ENCODE measurements at regions not wholly inside any gene's neighbourhood (a gene's known extent, or its start where the extent isn't known, plus 50 kb on each side); places are given as distances from the start of the nearest gene placed in this dataset.

GRCh38 chr3:25128735-25129134 is 299.3 kb upstream of the RARB start:
- dilution Hi-C loops (cut with HindIII; ENCODE audit: low sequenced_read_pairs, unreplicated experiment) = no loop called here
- Histone ChIP-seq H3K4me1 (ENCODE audit: control insufficient read depth, insufficient read depth, low read length) (no peaks in the 10 kb centered on the region), H2AK5ac (ENCODE audit: low read depth, low read length) (no peak overlapping the region), H4K91ac (ENCODE audit: insufficient read depth, low read depth, low read length) (no peak overlapping the region), H3K4ac (ENCODE audit: low read depth, low read length) (no peak overlapping the region), H3K18ac (ENCODE audit: low read depth, low read length) (no peak overlapping the region), H3K79me1 (ENCODE audit: low read depth in 1 of 2, low read length in 2 of 2) (no peaks in the 10 kb centered on the region), H2AK9ac (replicated peaks; ENCODE audit: low read depth, low read length, poor library complexity) (no peak overlapping the region), H3K9me1 (ENCODE audit: insufficient read depth, low read length) (no peaks in the 10 kb centered on the region), H3K9me3 (ENCODE audit: control insufficient read depth, insufficient read depth, low read length) (peaks cover 3% of the 10 kb centered on the region), H3K27me3 (ENCODE audit: control insufficient read depth, insufficient read depth, low read length) (no peaks in the 10 kb centered on the region), H3K56ac (ENCODE audit: extremely low read depth, insufficient read depth, low read length) (no peak overlapping the region), H2BK15ac (ENCODE audit: low read depth, low read length) (no peak overlapping the region), H3K36me3 (ENCODE audit: control insufficient read depth, insufficient read depth, low read length) (no peaks in the 10 kb centered on the region), H2BK120ac (ENCODE audit: low read depth, low read length) (no peak overlapping the region), H2BK20ac (ENCODE audit: low read depth, low read length) (no peak overlapping the region), H4K5ac (ENCODE audit: low read depth, low read length) (no peak overlapping the region), H3K4me3 (ENCODE audit: insufficient read depth, low read depth, low read length) (no peak overlapping the region), H4K8ac (ENCODE audit: low read depth in 2 of 2, low read length in 2 of 2) (no peak overlapping the region), H3K27ac (ENCODE audit: insufficient read depth, low read length) (no peak overlapping the region), H3K9ac (ENCODE audit: low read depth, low read length) (no peak overlapping the region), H3K4me2 (ENCODE audit: low read depth, low read length) (no peak overlapping the region), H2BK5ac (ENCODE audit: low read depth, low read length, poor library complexity, severe bottlenecking) (no peak overlapping the region), H3K14ac (replicated peaks; ENCODE audit: low read depth, low read length) (no peak overlapping the region), H4K20me1 (ENCODE audit: insufficient read depth, low read length) (no peaks in the 10 kb centered on the region), H3K23ac (ENCODE audit: low read depth, low read length) (no peak overlapping the region), H2AFZ (replicated peaks; ENCODE audit: low read length, poor library complexity) (no peak overlapping the region)
- POLR2A ChIA-PET (ENCODE audit: unreplicated experiment) = no interaction called here
- no CpG with 5 or more reads among the region's 2 CpGs for WGBS, 2 experiments (ENCODE audit: extremely low coverage in 2 of 2, insufficient read length in 1 of 2)
- TF ChIP-seq POLR2A (IDR thresholded peaks at IDR 0.05; ENCODE audit: low read depth, low read length) = no peak
- no peak for TF ChIP-seq CHD1 (IDR thresholded peaks at IDR 0.05; ENCODE audit: low read depth, low read length)
- TF ChIP-seq MAZ (IDR thresholded peaks at IDR 0.05; ENCODE audit: borderline replicate concordance, low read depth, low read length) = no peak
- no peak for TF ChIP-seq CEBPB (IDR thresholded peaks at IDR 0.05; ENCODE audit: low read depth, low read length)
- no peak for TF ChIP-seq RFX5 (IDR thresholded peaks at IDR 0.05; ENCODE audit: low read depth, low read length)
- no peak for TF ChIP-seq MAFK (IDR thresholded peaks at IDR 0.05; ENCODE audit: low read depth, low read length)
- TF ChIP-seq RCOR1 (IDR thresholded peaks at IDR 0.05; ENCODE audit: insufficient replicate concordance, low read length) = no peak
- TF ChIP-seq BHLHE40 (IDR thresholded peaks at IDR 0.05; ENCODE audit: low read depth, low read length) = no peak
- no peak for TF ChIP-seq MXI1 (IDR thresholded peaks at IDR 0.05; ENCODE audit: borderline replicate concordance, low read depth, low read length)
- TF ChIP-seq USF2 (IDR thresholded peaks at IDR 0.05; ENCODE audit: low read depth, low read length) = no peak
- in situ Hi-C loops (cut with MboI; ENCODE audit: low sequenced_read_pairs) = no loop called here
- no peak for ATAC-seq (ENCODE audit: low read depth)
- DNase-seq = no peak
- intact Hi-C loops (cut with micrococcal nuclease) = no loop called here
- no TSS peak for BruUV-seq (replicated peaks)
- CTCF ChIA-PET = no interaction called here
